ENCODE measurements at regions not wholly inside any gene's neighbourhood (a gene's known extent, or its start where the extent isn't known, plus 50 kb on each side); places are given as distances from the start of the nearest gene placed in this dataset.

GRCh38 chr5:66327008-66327407 lies 182.9 kb downstream of the SREK1 start:
- TF ChIP-seq RAD21 (IDR thresholded peaks at IDR 0.05; ENCODE audit: low read depth) (no peak), TAF1 (IDR thresholded peaks at IDR 0.05; ENCODE audit: low read depth) (no peak), NFIC (IDR thresholded peaks at IDR 0.05) (no peak), YY1 (IDR thresholded peaks at IDR 0.05; ENCODE audit: low read depth) (no peak), EGR1 (IDR thresholded peaks at IDR 0.05) (no peak), FOXM1 (IDR thresholded peaks at IDR 0.05; ENCODE audit: borderline replicate concordance, low read depth) (no peak), EP300 (IDR thresholded peaks at IDR 0.05; ENCODE audit: borderline replicate concordance) (no peak), REST (IDR thresholded peaks at IDR 0.05; ENCODE audit: low read depth) (no peak)

Measured in Ishikawa (cell line).